Activated CD4-positive, alpha-beta T cell treated with anti-CD3 and anti-CD28 coated beads, Interleukin-2, amount 10 ng/mL, durations not matched to agents 7 days and 5 days (primary cell): ENCODE measurements at regions not wholly inside any gene's neighbourhood (a gene's known extent, or its start where the extent isn't known, plus 50 kb on each side); places are given as distances from the start of the nearest gene placed in this dataset.

Experiments used
- CTCF ChIA-PET: fragments of 350-600 bp; sonication (Branson Sonifier 250); formaldehyde crosslinking; loops from one replicate; lab custom pipeline; 2021; ENCODE audit warnings: antibody characterized with exemption; lab: Charles Lee
- POLR2A ChIA-PET: fragments of 350-600 bp; sonication (Branson Sonifier 250); formaldehyde crosslinking; loops from one replicate; lab custom pipeline; 2021; ENCODE audit warnings: antibody characterized with exemption; lab: Charles Lee
- DNase-seq: peaks from one replicate; pipeline ENCODE4 v3.0.0-alpha.2; 2020
- H3K27ac Mint-ChIP-seq: one replicate; pipeline ENCODE4 v1.8.0; 2021; ENCODE audit warnings: mild to moderate bottlenecking, moderate library complexity, mixed read lengths
- H3K27me3 Mint-ChIP-seq: one replicate; pipeline ENCODE4 v1.8.0; 2021; ENCODE audit warnings: mixed read lengths
- H3K36me3 Mint-ChIP-seq: one replicate; pipeline ENCODE4 v1.8.0; 2021; ENCODE audit warnings: low read depth, mixed read lengths
- H3K4me1 Mint-ChIP-seq: one replicate; pipeline ENCODE4 v1.8.0; 2021; ENCODE audit warnings: mixed read lengths
- H3K4me3 Mint-ChIP-seq: one replicate; pipeline ENCODE4 v1.8.0; 2021; ENCODE audit warnings: mild to moderate bottlenecking, moderate library complexity, mixed read lengths
- H3K9me3 Mint-ChIP-seq: one replicate; pipeline ENCODE4 v1.8.0; 2021; ENCODE audit warnings: mixed read lengths

DNA sequence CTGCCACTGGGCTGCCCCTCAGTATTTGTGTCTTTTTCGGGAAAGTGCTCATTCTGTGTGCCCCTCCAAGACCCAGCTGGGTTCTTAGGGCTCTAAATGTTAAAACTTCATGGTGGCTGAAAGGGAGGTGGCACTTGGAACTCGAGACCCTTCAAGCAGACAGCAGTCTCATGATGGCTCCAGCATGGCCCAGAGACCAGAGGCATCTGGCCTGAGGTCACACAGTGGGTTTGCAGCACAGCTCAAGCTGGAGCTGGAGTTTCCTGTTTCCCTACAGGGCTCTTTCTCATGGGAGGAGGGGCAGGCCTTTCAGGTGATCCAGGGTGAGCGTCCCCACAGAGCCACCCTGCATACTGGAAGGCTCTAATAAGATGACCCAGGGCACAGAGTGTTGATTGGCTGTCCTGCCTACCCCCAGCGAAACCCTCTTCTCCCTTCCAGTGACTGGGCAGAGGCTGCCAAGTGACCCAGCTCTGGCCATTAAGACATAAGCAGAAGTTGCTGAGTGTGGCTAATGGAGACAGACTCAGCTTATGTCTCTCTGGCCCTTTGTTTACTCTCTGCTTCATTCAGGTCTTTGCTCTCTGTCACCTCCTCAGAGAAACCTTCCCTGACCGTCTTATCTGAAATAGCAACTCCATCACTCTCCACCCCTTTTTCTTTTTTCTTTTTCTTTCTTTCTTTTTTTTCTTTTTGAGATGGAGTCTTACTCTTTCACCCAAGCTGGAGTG is 166.6 kb upstream of the SMAD3 start:
- POLR2A ChIA-PET = interaction anchor here (0.7 kb wide), 1 partner anchor 14 kb away, joined by 4 read pairs; no protein-coding TSS in a partner anchor
- no peaks in the 10 kb centered on the region for H3K9me3 Mint-ChIP-seq
- H3K4me1 Mint-ChIP-seq = peaks cover 36% of the 10 kb centered on the region
- DNase-seq = no peak
- H3K27ac Mint-ChIP-seq = no peak overlapping the region
- no peak overlapping the region for H3K4me3 Mint-ChIP-seq
- H3K36me3 Mint-ChIP-seq = no peaks in the 10 kb centered on the region
- CTCF ChIA-PET = interaction anchor here (0.7 kb wide), 2 partner anchors 10 to 479 kb away, joined by 3 read pairs; no protein-coding TSS in a partner anchor
- H3K27me3 Mint-ChIP-seq = peaks cover 6% of the 10 kb centered on the region

DNA sequence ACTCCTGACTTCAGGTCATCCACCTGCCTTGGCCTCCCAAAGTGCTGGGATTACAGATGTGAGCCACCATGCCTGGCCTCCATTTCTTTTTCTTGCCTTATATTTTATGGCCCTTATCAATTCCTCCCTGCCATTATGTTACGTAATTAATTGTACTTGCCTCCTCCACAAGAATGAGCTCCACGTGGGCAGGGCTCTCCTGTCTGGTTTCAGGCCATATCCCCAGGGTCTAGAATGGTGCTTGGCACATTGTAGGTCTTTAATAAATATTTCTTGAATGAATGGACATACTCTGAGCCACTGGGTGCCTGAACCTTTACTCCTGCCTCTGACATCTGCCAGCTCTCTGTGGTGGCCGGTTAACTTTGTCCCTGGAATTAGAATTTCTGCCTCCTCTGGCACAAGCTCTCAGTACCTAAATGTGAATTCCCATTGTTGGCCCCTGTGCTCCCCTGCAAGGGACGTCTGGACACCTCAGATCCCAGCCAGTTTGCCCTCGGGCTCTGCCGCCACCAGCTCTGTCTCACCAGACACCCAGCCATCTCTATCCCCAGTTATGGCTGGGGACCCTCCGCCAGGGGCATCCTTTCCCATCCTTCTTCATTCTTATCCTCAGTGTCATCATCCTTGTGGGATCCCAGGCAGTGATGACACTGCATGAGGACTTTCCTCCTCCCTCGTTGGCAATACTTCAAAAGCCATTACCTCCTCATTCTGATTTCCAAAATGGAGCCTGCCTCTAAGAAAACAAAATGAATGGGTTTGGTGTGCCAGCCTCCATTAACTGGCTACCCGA is 165.6 kb upstream of the SMAD3 start:
- Mint-ChIP-seq H3K27me3 (no peaks in the 10 kb centered on the region), H3K36me3 (no peaks in the 10 kb centered on the region), H3K27ac (no peak overlapping the region), H3K4me3 (no peak overlapping the region), H3K4me1 (peaks cover 38% of the 10 kb centered on the region), H3K9me3 (no peaks in the 10 kb centered on the region)
- no peak for DNase-seq
- ChIA-PET POLR2A (no interaction called here), CTCF (interaction anchor here (0.7 kb wide), 1 partner anchor 478 kb away, joined by 3 read pairs; no protein-coding TSS in a partner anchor)

DNA sequence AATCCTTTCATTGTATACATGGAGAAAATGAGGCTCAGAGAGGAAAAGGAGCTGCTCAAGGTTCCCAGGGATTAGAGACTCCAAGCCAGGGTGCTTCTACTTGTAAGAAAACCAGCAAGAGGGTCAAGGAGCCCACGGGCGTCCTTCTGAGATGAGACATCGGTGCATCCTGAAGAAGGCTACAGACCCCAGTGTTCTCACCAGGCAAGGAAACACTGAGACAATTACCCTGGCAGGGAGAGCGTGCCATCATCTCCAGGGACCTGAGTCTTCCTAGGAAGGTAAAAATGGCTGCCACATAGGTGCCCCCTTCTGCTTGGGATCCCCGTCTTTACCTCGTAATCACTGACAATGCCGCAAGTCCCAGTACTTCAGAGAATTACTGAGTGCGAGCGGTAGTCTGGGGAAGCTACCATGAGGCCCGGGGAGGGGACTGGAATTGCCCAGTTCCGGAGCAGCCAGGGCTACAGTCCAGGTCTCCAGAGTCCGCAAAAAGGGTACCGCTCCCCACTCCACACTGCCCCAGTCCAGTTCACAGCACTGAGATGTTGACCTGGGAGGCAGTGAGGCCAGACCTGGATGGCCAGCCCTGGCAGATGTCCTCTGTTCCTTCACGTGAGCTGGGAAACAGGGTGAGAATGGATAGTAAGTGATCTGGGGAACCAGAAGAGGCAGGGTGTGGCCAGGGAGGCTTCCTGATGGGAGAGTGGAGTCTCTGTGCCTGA is 164.7 kb upstream of the SMAD3 start:
- no peaks in the 10 kb centered on the region for H3K27me3 Mint-ChIP-seq
- H3K4me3 Mint-ChIP-seq = no peak overlapping the region
- CTCF ChIA-PET = no interaction called here
- H3K9me3 Mint-ChIP-seq = no peaks in the 10 kb centered on the region
- POLR2A ChIA-PET = no interaction called here
- no peaks in the 10 kb centered on the region for H3K36me3 Mint-ChIP-seq
- H3K27ac Mint-ChIP-seq = no peak overlapping the region
- peaks cover 31% of the 10 kb centered on the region for H3K4me1 Mint-ChIP-seq
- DNase-seq = no peak

DNA sequence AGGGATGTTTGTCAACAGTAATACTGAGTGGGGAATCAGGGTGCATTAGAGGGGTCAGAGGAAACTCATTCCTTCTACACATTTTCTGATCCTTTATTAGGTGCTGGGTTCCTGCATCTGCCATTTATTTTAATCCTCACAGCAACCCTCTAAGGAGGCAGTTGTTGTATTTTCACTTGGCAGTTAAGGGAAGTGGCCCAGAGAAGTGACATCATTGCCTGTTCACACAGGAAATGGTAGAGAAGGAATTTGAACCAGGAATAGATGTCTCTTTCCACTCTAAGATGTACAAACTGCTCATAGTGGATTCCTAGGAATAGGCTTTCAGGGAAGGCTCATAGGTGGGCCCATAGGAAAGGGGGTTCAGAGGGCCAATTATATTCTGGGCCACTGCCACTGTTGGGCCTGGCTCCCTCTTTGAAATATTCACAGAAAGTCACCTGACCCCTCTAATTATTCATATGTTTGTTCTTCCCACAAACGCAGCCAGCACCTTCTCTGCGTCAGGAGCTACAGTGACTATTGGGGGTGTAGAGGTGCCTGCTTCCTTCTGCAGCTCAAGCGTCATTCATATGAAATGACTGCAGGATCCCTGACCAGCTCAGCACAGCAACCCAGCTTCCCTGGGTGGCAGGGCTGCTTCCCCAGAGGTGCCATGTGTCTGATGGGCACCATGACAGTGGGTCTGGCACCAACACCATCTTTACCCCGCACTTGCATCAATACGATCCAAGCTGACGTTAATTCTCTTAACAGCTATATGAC is 163.9 kb upstream of the SMAD3 start:
- CTCF ChIA-PET = interaction anchor here (0.6 kb wide), 1 partner anchor 637 kb away, joined by 3 read pairs; no protein-coding TSS in a partner anchor
- no peak overlapping the region for H3K27ac Mint-ChIP-seq
- peaks cover 3% of the 10 kb centered on the region for H3K9me3 Mint-ChIP-seq
- H3K4me3 Mint-ChIP-seq = no peak overlapping the region
- H3K4me1 Mint-ChIP-seq = peaks cover 26% of the 10 kb centered on the region
- DNase-seq = no peak
- POLR2A ChIA-PET = no interaction called here
- H3K27me3 Mint-ChIP-seq = peaks cover 3% of the 10 kb centered on the region
- no peaks in the 10 kb centered on the region for H3K36me3 Mint-ChIP-seq

DNA sequence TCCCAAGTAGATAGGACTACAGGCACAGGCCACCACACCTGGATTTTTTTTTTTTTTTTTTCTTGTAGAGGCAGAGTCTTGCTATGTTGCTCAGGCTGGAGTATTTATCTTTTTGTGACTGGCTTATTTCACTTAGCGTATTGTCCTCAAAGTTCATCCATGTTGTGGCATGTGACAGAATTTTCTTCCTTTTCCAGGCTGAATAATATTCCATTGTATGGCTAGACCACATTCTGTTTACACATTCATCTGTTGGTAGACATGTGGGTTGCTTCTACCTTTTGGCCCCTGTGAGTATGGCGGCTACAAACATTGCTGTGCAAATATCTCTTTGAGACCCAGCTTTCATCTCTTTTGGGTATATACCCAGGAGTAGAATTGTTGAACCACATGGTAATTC is 160.2 kb upstream of the SMAD3 start:
- H3K9me3 Mint-ChIP-seq = peaks cover 3% of the 10 kb centered on the region
- H3K36me3 Mint-ChIP-seq = no peaks in the 10 kb centered on the region
- no peak for DNase-seq
- ChIA-PET POLR2A (no interaction called here), CTCF (interaction anchor here (1.5 kb wide), 1 partner anchor 14 kb away, joined by 4 read pairs; no protein-coding TSS in a partner anchor)
- peaks cover 6% of the 10 kb centered on the region for H3K27me3 Mint-ChIP-seq
- H3K27ac Mint-ChIP-seq = no peak overlapping the region
- H3K4me3 Mint-ChIP-seq = no peak overlapping the region
- H3K4me1 Mint-ChIP-seq = peaks cover 29% of the 10 kb centered on the region

DNA sequence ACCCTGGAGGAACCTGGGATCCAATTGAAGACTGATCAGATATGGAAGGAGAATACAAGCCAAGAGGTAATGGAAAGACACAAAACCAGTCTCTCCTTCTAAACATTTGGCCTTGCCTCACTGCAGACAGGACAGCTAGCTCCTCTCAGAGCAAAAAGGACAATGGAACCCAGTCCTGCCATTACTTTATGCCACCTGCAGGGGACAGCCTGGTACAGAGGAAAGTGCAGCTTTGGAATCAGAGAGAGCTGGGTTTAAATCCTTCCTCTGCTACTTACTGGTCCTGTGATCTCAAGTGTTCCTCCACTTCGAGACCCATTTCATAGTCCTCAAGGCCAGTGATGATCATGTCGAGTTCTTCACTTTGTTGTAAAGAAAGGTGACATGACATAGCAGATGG is 159.4 kb upstream of the SMAD3 start:
- ChIA-PET CTCF (no interaction called here), POLR2A (no interaction called here)
- peaks cover 35% of the 10 kb centered on the region for H3K4me1 Mint-ChIP-seq

DNA sequence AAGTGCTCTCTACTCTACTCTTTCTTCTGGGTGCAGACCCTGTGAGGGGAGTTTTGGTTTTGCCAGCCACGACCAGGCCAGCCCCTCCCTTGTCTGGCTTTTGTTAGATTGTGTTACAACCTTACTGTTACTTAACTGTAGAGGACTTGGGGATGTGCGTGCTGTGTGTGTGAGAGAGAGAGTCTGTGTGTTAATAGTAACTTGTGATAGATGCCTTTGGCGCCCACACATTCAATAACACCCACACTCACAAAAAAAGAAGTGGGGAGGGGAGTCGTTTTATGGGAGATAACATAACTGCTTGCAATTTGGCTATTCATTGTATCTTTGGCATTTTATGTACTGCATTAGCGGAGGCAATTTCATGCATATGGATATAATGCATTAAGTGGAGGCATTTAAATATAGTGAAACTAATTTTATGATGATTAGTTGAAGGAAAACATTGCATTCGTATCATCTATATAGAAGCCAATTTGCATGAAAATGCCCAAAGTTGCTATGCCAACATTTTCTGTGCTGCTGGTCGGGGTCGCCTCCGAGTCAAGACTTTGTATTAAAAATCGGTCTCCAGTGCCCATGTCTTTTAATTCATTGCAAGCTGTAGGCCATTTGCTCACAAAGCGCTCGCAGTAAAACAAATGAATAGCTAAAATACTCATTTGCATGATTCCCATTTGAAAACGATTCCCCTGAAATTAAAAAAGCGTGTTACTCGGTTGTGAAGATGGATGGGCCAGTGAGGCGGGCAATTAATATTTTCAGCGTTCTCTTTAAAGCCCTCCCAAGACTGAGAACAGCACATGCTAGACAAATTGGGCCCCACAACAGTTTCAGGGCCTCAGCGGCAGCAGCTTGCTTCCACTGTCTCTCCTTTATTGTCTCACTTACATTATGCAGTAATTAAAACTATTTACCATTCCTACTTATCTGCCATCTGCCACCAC is 158.5 kb upstream of the SMAD3 start:
- Mint-ChIP-seq H3K9me3 (peaks cover 3% of the 10 kb centered on the region), H3K4me1 (peaks cover 34% of the 10 kb centered on the region), H3K27ac (no peak overlapping the region), H3K36me3 (no peaks in the 10 kb centered on the region), H3K4me3 (no peak overlapping the region), H3K27me3 (peaks cover 6% of the 10 kb centered on the region)
- DNase-seq = no peak
- POLR2A ChIA-PET = no interaction called here
- CTCF ChIA-PET = interaction anchor here (1.1 to 2.0 kb wide), 2 partner anchors 12 to 17 kb away, joined by 3 to 4 read pairs; no protein-coding TSS in a partner anchor

More for the DNA sequence above, 159.4 kb upstream of the SMAD3 start:
- Mint-ChIP-seq H3K36me3 (no peaks in the 10 kb centered on the region), H3K9me3 (peaks cover 3% of the 10 kb centered on the region), H3K27me3 (peaks cover 6% of the 10 kb centered on the region), H3K27ac (no peak overlapping the region), H3K4me3 (no peak overlapping the region)
- no peak for DNase-seq

DNA sequence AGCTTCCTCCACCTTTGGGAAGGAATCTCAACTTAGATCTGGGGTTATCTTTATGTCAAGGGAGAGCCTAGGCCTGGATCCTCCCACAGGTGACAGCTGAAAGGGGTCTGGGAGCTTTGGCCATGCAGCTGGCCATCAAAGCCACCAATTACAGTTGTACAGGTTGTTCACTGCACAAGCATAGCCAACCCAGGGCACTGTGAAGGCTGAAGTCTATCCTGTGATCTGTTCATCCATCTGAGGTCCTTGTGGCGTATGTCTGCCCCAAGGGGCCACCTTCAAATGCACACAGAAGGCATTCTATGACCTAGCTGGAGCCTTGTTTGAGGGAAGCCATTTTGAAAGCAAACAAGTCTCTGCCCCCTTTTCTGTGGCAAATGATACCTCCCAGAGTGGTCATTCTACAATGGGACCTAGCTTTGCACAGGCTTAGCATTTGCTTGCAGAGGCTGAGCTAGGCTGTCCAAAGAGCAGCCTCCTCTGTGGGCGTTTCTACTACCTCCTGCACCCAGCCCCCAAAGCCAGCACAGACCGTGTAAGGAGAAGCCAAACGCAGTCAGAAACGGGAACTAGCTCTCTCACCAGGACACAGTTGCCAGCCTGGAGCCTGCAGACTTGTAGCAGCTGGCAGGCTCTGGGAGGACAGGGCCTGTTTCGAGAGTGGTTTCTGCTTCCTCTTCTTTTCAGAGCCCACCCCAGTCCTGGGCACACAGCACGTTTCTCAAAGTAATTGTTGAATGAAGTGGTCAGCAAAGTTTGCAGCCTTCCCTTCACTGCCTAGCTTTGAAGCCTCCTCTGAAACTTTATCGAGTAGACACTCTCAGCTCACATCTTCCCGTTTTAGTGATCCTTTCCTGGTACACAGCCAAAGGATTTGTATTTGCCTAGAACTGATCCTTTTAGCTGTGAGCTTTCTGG is 157.3 kb upstream of the SMAD3 start:
- Mint-ChIP-seq H3K4me3 (no peak overlapping the region), H3K4me1 (peaks cover 40% of the 10 kb centered on the region), H3K27ac (peak overlapping the region; percentile 43), H3K9me3 (peaks cover 3% of the 10 kb centered on the region), H3K27me3 (peaks cover 6% of the 10 kb centered on the region), H3K36me3 (no peaks in the 10 kb centered on the region)
- ChIA-PET CTCF (interaction anchor here (1.0 to 2.0 kb wide), 8 partner anchors 9 to 367 kb away, joined by 3 to 5 read pairs (median 4); no protein-coding TSS in a partner anchor), POLR2A (no interaction called here)
- DNase-seq = no peak

DNA sequence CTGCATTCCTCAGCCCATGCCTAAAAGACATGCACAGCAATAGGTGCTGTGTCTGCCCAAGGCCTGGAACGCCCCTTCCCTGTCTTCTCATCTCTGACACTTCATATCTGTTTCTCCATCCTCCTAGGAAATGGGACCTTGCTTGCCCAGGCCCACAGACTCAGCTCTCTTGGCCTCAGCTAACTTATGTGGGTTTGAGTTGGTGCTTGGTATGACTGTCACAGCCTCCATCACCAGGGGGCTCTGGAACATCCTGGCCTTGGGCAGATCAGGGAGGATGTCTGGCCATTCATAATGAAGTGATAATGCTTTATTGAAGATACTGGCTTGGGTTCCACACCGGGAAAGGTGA is 156.7 kb upstream of the SMAD3 start:
- Mint-ChIP-seq H3K27me3 (peaks cover 6% of the 10 kb centered on the region), H3K4me3 (no peak overlapping the region), H3K4me1 (peaks cover 42% of the 10 kb centered on the region), H3K36me3 (no peaks in the 10 kb centered on the region), H3K9me3 (peaks cover 3% of the 10 kb centered on the region), H3K27ac (peak overlapping the region; percentile 43)
- no peak for DNase-seq
- POLR2A ChIA-PET = no interaction called here
- CTCF ChIA-PET = interaction anchor here (0.6 to 2.0 kb wide), 8 partner anchors 9 to 368 kb away, joined by 3 to 5 read pairs (median 4); no protein-coding TSS in a partner anchor

DNA sequence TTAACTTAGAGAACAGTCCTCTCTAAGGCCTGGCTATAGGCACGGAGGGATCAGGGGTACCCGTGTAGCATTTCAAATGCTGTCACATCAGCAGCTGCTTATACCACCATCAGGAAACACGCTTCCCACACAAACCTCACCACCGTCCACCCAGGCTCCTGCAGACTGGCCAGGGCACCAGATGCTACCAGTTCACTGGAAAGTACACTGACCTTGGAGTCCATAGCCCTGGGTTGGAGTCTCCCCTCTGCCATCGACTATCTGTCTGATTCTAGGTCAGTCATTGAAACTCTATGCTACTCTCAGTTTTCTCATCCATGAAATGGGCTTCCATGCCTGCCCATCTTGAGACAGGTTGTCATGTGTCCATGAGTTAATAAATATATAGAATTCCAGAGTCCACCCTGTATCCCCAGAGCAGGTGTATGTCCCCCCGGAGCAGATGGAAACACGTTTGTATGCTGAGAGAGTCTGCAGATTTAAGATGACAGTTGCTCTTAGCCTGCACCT is 156.0 kb upstream of the SMAD3 start:
- no peak overlapping the region for H3K27ac Mint-ChIP-seq
- peaks cover 6% of the 10 kb centered on the region for H3K27me3 Mint-ChIP-seq
- no peak for DNase-seq
- peaks cover 3% of the 10 kb centered on the region for H3K9me3 Mint-ChIP-seq
- ChIA-PET POLR2A (no interaction called here), CTCF (interaction anchor here (0.6 to 1.7 kb wide), 3 partner anchors 8 to 37 kb away, joined by 3 to 5 read pairs (median 3); no protein-coding TSS in a partner anchor)
- peaks cover 3% of the 10 kb centered on the region for H3K36me3 Mint-ChIP-seq
- H3K4me3 Mint-ChIP-seq = no peak overlapping the region
- peaks cover 41% of the 10 kb centered on the region for H3K4me1 Mint-ChIP-seq
